ENCODE measurements at regions not wholly inside any gene's neighbourhood (a gene's known extent, or its start where the extent isn't known, plus 50 kb on each side); places are given as distances from the start of the nearest gene placed in this dataset.

DNA sequence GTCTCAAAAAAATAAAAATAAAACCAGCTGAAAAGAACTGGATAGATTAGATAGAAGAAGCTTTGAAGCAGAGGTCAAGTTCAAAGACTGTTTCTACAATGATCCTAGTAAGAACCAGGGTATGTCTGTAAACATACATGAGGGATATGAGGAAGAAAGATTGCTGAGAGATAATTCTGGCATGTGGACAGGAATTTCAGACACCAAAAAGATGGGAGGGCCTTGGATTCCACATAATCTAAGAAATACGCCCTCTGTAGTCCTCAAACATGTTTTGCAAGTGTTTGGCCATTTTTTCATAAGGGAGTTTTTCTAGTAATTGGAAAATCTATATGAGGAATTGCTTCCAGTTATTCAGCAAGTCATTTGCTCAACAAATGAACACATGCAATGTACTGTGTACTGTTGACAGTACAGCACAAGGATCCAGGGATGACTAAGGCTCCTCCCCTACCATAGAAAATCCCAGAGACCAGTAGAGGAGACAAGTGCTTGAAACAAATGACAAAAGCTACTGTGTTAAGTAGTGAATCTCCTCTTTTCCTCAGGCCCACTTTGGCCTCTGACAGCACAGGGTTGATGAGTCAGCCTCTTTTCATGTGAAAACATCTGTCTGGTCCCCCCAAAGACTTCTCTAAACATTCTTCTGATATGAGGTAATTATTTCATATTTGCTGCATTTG lies 795.9 kb downstream of the MAFB start:
- no peak overlapping the region for H3K4me3 ChIP-seq (ENCODE audit: low read depth, low read length)
- H3K27ac ChIP-seq (ENCODE audit: low read depth, low read length), result peak overlapping the region; percentile 43; the same call in 1 of the 2 replicates
- no peak overlapping the region for H2AFZ ChIP-seq (ENCODE audit: low read length, unreplicated experiment)

DNA sequence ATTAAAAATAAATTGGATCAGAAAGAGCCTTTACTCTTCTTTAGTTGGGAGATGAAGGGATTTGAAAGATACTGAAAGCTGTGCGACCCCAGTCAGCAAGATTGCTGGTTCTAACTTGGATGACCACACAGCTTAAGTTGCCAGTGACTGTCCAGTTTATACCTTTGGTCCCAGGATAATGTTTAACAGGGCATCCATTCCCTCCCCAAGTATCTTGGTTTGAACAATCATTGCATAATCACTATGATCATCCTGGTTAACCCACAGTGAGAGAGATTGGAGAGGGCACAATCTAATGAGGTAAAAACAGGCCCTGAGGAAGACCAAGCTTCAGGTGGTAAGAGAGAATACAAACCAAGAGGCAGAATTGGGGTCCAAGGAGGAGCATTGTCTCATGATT lies 798.3 kb downstream of the MAFB start:
- H3K27ac ChIP-seq (ENCODE audit: low read depth, low read length), result no peak overlapping the region
- no peaks in the 10 kb centered on the region for H3K27me3 ChIP-seq (ENCODE audit: insufficient read depth, low read length)
- no peaks in the 10 kb centered on the region for H3K36me3 ChIP-seq (ENCODE audit: insufficient read depth, low read length)
- H3K79me2 ChIP-seq (ENCODE audit: control insufficient read depth, insufficient read depth, low read length, unreplicated experiment), result no peaks in the 10 kb centered on the region
- H3K4me3 ChIP-seq (ENCODE audit: low read depth, low read length), result no peak overlapping the region
- no peak overlapping the region for H2AFZ ChIP-seq (ENCODE audit: low read length, unreplicated experiment)
- H3K4me1 ChIP-seq (ENCODE audit: control insufficient read depth, insufficient read depth, low read length, unreplicated experiment), result peaks cover 8% of the 10 kb centered on the region

More for the DNA sequence above, 795.9 kb downstream of the MAFB start:
- Histone ChIP-seq H3K4me1 (ENCODE audit: control insufficient read depth, insufficient read depth, low read length, unreplicated experiment) (peaks cover 18% of the 10 kb centered on the region), H3K27me3 (ENCODE audit: insufficient read depth, low read length) (no peaks in the 10 kb centered on the region), H3K79me2 (ENCODE audit: control insufficient read depth, insufficient read depth, low read length, unreplicated experiment) (no peaks in the 10 kb centered on the region), H3K36me3 (ENCODE audit: insufficient read depth, low read length) (no peaks in the 10 kb centered on the region)

GRCh38 chr20:39888310-39888709 lies 800.7 kb downstream of the MAFB start:
- H3K36me3 ChIP-seq (ENCODE audit: insufficient read depth, low read length), result no peaks in the 10 kb centered on the region
- H3K4me1 ChIP-seq (ENCODE audit: control insufficient read depth, insufficient read depth, low read length, unreplicated experiment), result peaks cover 6% of the 10 kb centered on the region
- H3K4me3 ChIP-seq (ENCODE audit: low read depth, low read length), result no peak overlapping the region
- no peak overlapping the region for H2AFZ ChIP-seq (ENCODE audit: low read length, unreplicated experiment)
- no peaks in the 10 kb centered on the region for H3K79me2 ChIP-seq (ENCODE audit: control insufficient read depth, insufficient read depth, low read length, unreplicated experiment)
- H3K27ac ChIP-seq (ENCODE audit: low read depth, low read length), result no peak overlapping the region
- peaks cover under 1% of the 10 kb centered on the region; the same call in 1 of the 2 replicates for H3K27me3 ChIP-seq (ENCODE audit: insufficient read depth, low read length)

- Histone ChIP-seq H3K79me2 (ENCODE audit: control insufficient read depth, insufficient read depth, low read length, unreplicated experiment) (no peaks in the 10 kb centered on the region), H2AFZ (ENCODE audit: low read length, unreplicated experiment) (no peak overlapping the region), H3K27ac (ENCODE audit: low read depth, low read length) (no peak overlapping the region), H3K4me3 (ENCODE audit: low read depth, low read length) (no peak overlapping the region), H3K27me3 (ENCODE audit: insufficient read depth, low read length) (peaks cover 3% of the 10 kb centered on the region; the same call in 1 of the 2 replicates), H3K4me1 (ENCODE audit: control insufficient read depth, insufficient read depth, low read length, unreplicated experiment) (no peaks in the 10 kb centered on the region), H3K36me3 (ENCODE audit: insufficient read depth, low read length) (no peaks in the 10 kb centered on the region)
These were observed 802.3 kb downstream of the MAFB start for GRCh38 chr20:39886650-39887190.

- no peaks in the 10 kb centered on the region for H3K36me3 ChIP-seq (ENCODE audit: insufficient read depth, low read length)
- peaks cover 3% of the 10 kb centered on the region; the same call in 1 of the 2 replicates for H3K27me3 ChIP-seq (ENCODE audit: insufficient read depth, low read length)
- no peak overlapping the region for H3K4me3 ChIP-seq (ENCODE audit: low read depth, low read length)
- H2AFZ ChIP-seq (ENCODE audit: low read length, unreplicated experiment), result no peak overlapping the region
- no peaks in the 10 kb centered on the region for H3K4me1 ChIP-seq (ENCODE audit: control insufficient read depth, insufficient read depth, low read length, unreplicated experiment)
- H3K27ac ChIP-seq (ENCODE audit: low read depth, low read length), result no peak overlapping the region
- H3K79me2 ChIP-seq (ENCODE audit: control insufficient read depth, insufficient read depth, low read length, unreplicated experiment), result no peaks in the 10 kb centered on the region
These were observed 802.9 kb downstream of the MAFB start for GRCh38 chr20:39885975-39886649.

DNA sequence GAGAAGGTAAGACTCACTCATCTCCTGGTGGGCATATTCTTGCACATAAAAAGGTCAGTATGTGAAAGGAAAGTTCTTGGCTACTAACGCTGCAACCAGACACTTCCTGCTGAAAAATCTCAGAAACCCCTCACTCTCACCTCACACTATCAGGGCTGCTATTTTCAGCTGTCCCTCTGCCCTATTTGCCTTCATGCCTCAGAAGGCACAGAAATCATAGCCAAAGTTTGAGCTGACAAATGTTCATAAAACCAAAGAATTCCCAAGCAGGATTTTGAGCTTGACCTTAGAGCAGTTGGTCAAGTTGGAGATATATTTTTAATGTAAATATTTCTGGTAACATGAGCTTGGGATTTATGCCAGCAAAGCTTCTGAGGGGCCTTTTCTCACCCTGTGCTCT lies 806.2 kb downstream of the MAFB start:
- H3K36me3 ChIP-seq (ENCODE audit: insufficient read depth, low read length), result no peaks in the 10 kb centered on the region
- H3K27ac ChIP-seq (ENCODE audit: low read depth, low read length), result no peak overlapping the region
- H2AFZ ChIP-seq (ENCODE audit: low read length, unreplicated experiment), result no peak overlapping the region
- H3K4me3 ChIP-seq (ENCODE audit: low read depth, low read length), result no peak overlapping the region
- no peaks in the 10 kb centered on the region for H3K4me1 ChIP-seq (ENCODE audit: control insufficient read depth, insufficient read depth, low read length, unreplicated experiment)
- H3K27me3 ChIP-seq (ENCODE audit: insufficient read depth, low read length), result peaks cover 5% of the 10 kb centered on the region; the same call in 1 of the 2 replicates
- no peaks in the 10 kb centered on the region for H3K79me2 ChIP-seq (ENCODE audit: control insufficient read depth, insufficient read depth, low read length, unreplicated experiment)

DNA sequence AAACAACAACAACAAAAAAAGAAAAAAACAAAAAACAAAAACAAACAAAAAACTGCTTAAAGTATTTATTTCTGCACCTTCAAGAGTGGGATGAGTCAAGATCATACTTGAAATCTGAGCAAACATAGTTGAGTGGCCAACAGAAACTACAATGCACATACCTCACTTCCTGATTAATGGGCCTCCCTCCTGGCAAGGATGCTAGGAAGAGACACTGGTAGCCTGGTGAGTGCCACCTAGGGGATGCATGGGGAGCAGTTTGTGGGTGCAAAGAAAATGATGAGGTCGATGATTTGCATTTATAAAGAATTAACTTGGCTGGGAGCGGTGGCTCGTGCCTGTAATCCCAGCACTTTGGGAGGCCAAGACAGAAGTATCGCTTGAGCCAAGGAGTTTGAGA lies 808.1 kb downstream of the MAFB start:
- H3K4me3 ChIP-seq (ENCODE audit: low read depth, low read length), result no peak overlapping the region
- no peak overlapping the region for H3K27ac ChIP-seq (ENCODE audit: low read depth, low read length)
- H2AFZ ChIP-seq (ENCODE audit: low read length, unreplicated experiment), result no peak overlapping the region
- peaks cover 7% of the 10 kb centered on the region for H3K27me3 ChIP-seq (ENCODE audit: insufficient read depth, low read length)
- H3K4me1 ChIP-seq (ENCODE audit: control insufficient read depth, insufficient read depth, low read length, unreplicated experiment), result no peaks in the 10 kb centered on the region
- no peaks in the 10 kb centered on the region for H3K36me3 ChIP-seq (ENCODE audit: insufficient read depth, low read length)
- H3K79me2 ChIP-seq (ENCODE audit: control insufficient read depth, insufficient read depth, low read length, unreplicated experiment), result no peaks in the 10 kb centered on the region

- Histone ChIP-seq H3K27me3 (ENCODE audit: insufficient read depth, low read length) (peaks cover 11% of the 10 kb centered on the region), H3K79me2 (ENCODE audit: control insufficient read depth, insufficient read depth, low read length, unreplicated experiment) (no peaks in the 10 kb centered on the region), H2AFZ (ENCODE audit: low read length, unreplicated experiment) (no peak overlapping the region), H3K4me3 (ENCODE audit: low read depth, low read length) (no peak overlapping the region), H3K4me1 (ENCODE audit: control insufficient read depth, insufficient read depth, low read length, unreplicated experiment) (no peaks in the 10 kb centered on the region), H3K36me3 (ENCODE audit: insufficient read depth, low read length) (no peaks in the 10 kb centered on the region), H3K27ac (ENCODE audit: low read depth, low read length) (no peak overlapping the region)
These were observed 809.7 kb downstream of the MAFB start for GRCh38 chr20:39879296-39879695.

GRCh38 chr20:39878809-39879208 lies 810.2 kb downstream of the MAFB start:
- Histone ChIP-seq H3K79me2 (ENCODE audit: control insufficient read depth, insufficient read depth, low read length, unreplicated experiment) (no peaks in the 10 kb centered on the region), H3K27ac (ENCODE audit: low read depth, low read length) (no peak overlapping the region)

GRCh38 chr20:39878320-39878719 lies 810.7 kb downstream of the MAFB start:
- Histone ChIP-seq H3K4me1 (ENCODE audit: control insufficient read depth, insufficient read depth, low read length, unreplicated experiment) (no peaks in the 10 kb centered on the region), H3K36me3 (ENCODE audit: insufficient read depth, low read length) (no peaks in the 10 kb centered on the region), H3K4me3 (ENCODE audit: low read depth, low read length) (no peak overlapping the region), H3K79me2 (ENCODE audit: control insufficient read depth, insufficient read depth, low read length, unreplicated experiment) (no peaks in the 10 kb centered on the region), H3K27me3 (ENCODE audit: insufficient read depth, low read length) (peaks cover 10% of the 10 kb centered on the region), H3K27ac (ENCODE audit: low read depth, low read length) (no peak overlapping the region), H2AFZ (ENCODE audit: low read length, unreplicated experiment) (no peak overlapping the region)

More at GRCh38 chr20:39878809-39879208, 810.2 kb downstream of the MAFB start:
- H3K4me1 ChIP-seq (ENCODE audit: control insufficient read depth, insufficient read depth, low read length, unreplicated experiment), result no peaks in the 10 kb centered on the region
- H3K4me3 ChIP-seq (ENCODE audit: low read depth, low read length), result no peak overlapping the region
- H2AFZ ChIP-seq (ENCODE audit: low read length, unreplicated experiment), result no peak overlapping the region
- peaks cover 11% of the 10 kb centered on the region for H3K27me3 ChIP-seq (ENCODE audit: insufficient read depth, low read length)
- no peaks in the 10 kb centered on the region for H3K36me3 ChIP-seq (ENCODE audit: insufficient read depth, low read length)

GRCh38 chr20:39877788-39878187 lies 811.2 kb downstream of the MAFB start:
- Histone ChIP-seq H3K36me3 (ENCODE audit: insufficient read depth, low read length) (no peaks in the 10 kb centered on the region), H3K4me3 (ENCODE audit: low read depth, low read length) (no peak overlapping the region)

More at GRCh38 chr20:39877788-39878187, 811.2 kb downstream of the MAFB start:
- Histone ChIP-seq H3K27me3 (ENCODE audit: insufficient read depth, low read length) (peaks cover 7% of the 10 kb centered on the region; the same call in 1 of the 2 replicates), H3K4me1 (ENCODE audit: control insufficient read depth, insufficient read depth, low read length, unreplicated experiment) (no peaks in the 10 kb centered on the region), H3K79me2 (ENCODE audit: control insufficient read depth, insufficient read depth, low read length, unreplicated experiment) (no peaks in the 10 kb centered on the region), H2AFZ (ENCODE audit: low read length, unreplicated experiment) (no peak overlapping the region), H3K27ac (ENCODE audit: low read depth, low read length) (no peak overlapping the region)
